HepG2 (cell line): ENCODE measurements at regions not wholly inside any gene's neighbourhood (a gene's known extent, or its start where the extent isn't known, plus 50 kb on each side); places are given as distances from the start of the nearest gene placed in this dataset.

Source experiments
- ATAC-seq: fragments of 200-7000 bp; cut with Tn5 transposase; 3 replicates; pipeline ENCODE4 v1.9.1; 2020; ENCODE audit warnings: mild to moderate bottlenecking, moderate library complexity
- BruUV-seq: library from RNA; stranded (reverse); fragments of 400-500 nt; replicated peaks from 2 replicates; lab custom pipeline; 2021; lab: Mats Ljungman, UMichigan
- CTCF ChIA-PET: fragments of 300-600 bp; formaldehyde crosslinking; extraction: SDS; loops from one replicate; lab custom pipeline; 2021; ENCODE audit warnings: low total read pairs, inconsistent platforms, low intra/inter-chr PET ratio; lab: Yijun Ruan, JAX
- POLR2A ChIA-PET: fragments of 350-600 bp; sonication (Branson Sonifier 250); formaldehyde crosslinking; loops from one replicate; lab custom pipeline; 2020; ENCODE audit warnings: antibody characterized with exemption, inconsistent platforms; lab: Yijun Ruan, JAX
- DNase-seq: peaks from one replicate; pipeline ENCODE4 v3.0.0-alpha.2; 2015; ENCODE audit warnings: low spot score
- FAIRE-seq: peaks from 3 replicates; lab custom pipeline; 2011; peaks lifted over from hg19 to GRCh38; lab: Jason Lieb, UNC
- H2AFZ ChIP-seq: one replicate; pipeline ENCODE4 v1.6.1; 2011; ENCODE audit warnings: low read length, inconsistent platforms
- H3K27ac ChIP-seq: fragments of 300-600 bp; 3 replicates; pipeline ENCODE4 v1.8.0; 2011; ENCODE audit warnings: mixed run types, mild to moderate bottlenecking, mixed read lengths, low read length, inconsistent platforms; ENCODE audit not compliant: insufficient read depth; ENCODE audit errors: extremely low read length
- H3K27me3 ChIP-seq, 2 experiments: fragments of 200-600 bp in 1 of 2; 2 replicates in 1 of 2; 3 replicates in 1 of 2; pipeline versions ENCODE4 v1.6.0 to v1.8.0; 2011; ENCODE audit warnings: low read length in 2 of 2, mild to moderate bottlenecking in 2 of 2, moderate library complexity in 2 of 2, inconsistent platforms in 1 of 2; ENCODE audit not compliant: insufficient read depth in 2 of 2, control insufficient read depth in 1 of 2
- H3K36me3 ChIP-seq, 2 experiments: fragments of 200-600 bp in 1 of 2; replicated peaks in 1 of 2; 2 replicates in 1 of 2; 3 replicates in 1 of 2; pipeline versions ENCODE4 v1.5.1 to v1.8.0; 2011; ENCODE audit warnings: low read length in 2 of 2, inconsistent platforms in 1 of 2; ENCODE audit not compliant: insufficient read depth in 2 of 2, control insufficient read depth in 1 of 2
- H3K4me1 ChIP-seq: 2 replicates; pipeline ENCODE4 v1.5.1; 2012; ENCODE audit warnings: low read length, inconsistent platforms; ENCODE audit not compliant: insufficient read depth
- H3K4me2 ChIP-seq: 2 replicates; pipeline ENCODE4 v1.6.0; 2011; ENCODE audit warnings: low read depth, low read length, inconsistent platforms
- H3K4me3 ChIP-seq, 3 experiments: fragments of 200-600 bp in 1 of 3; sonication (generic), shearing (Covaris generic) in 1 of 3; replicated peaks in 1 of 3; 2 replicates each; pipeline ENCODE4 v1.5.1; 2011 to 2016; ENCODE audit warnings: low read length in 3 of 3, inconsistent platforms in 2 of 3, low read depth in 2 of 3, mild to moderate bottlenecking in 2 of 3, control low read depth in 1 of 3, mixed read lengths in 1 of 3; ENCODE audit not compliant: insufficient read depth in 1 of 3
- H3K79me2 ChIP-seq: one replicate; pipeline ENCODE4 v1.6.1; 2011; ENCODE audit warnings: low read length, inconsistent platforms; ENCODE audit not compliant: insufficient read depth
- H3K9ac ChIP-seq: 2 replicates; pipeline ENCODE4 v1.6.0; 2011; ENCODE audit warnings: mild to moderate bottlenecking, low read depth, low read length, inconsistent platforms; ENCODE audit not compliant: insufficient read depth
- H3K9me3 ChIP-seq: 2 replicates; pipeline ENCODE4 v1.5.1; 2012; ENCODE audit warnings: mild to moderate bottlenecking, low read length
- H4K20me1 ChIP-seq: 2 replicates; pipeline ENCODE4 v1.6.0; 2011; ENCODE audit warnings: inconsistent platforms, mild to moderate bottlenecking, low read length, moderate library complexity; ENCODE audit not compliant: insufficient read depth
- GPN1 ChIP-seq: sonication (generic); formaldehyde crosslinking; IDR thresholded peaks from 2 replicates; pipeline ENCODE4 v1.5.1; 2020; ENCODE audit warnings: missing genetic modification reagents, borderline replicate concordance
- HDAC1 ChIP-seq: sonication (generic); formaldehyde crosslinking; IDR thresholded peaks from 2 replicates; pipeline ENCODE4 v1.5.1; 2020; ENCODE audit warnings: mild to moderate bottlenecking, missing genetic modification reagents
- HHEX ChIP-seq: IDR thresholded peaks from 2 replicates; pipeline ENCODE4 v1.6.1; 2016; ENCODE audit warnings: control low read depth
- ZFP36L2 ChIP-seq: sonication (generic); formaldehyde crosslinking; IDR thresholded peaks from 2 replicates; pipeline ENCODE4 v1.4.0; 2020; ENCODE audit warnings: missing genetic modification reagents
- ZNF292 ChIP-seq: sonication (generic); formaldehyde crosslinking; IDR thresholded peaks from 2 replicates; pipeline ENCODE4 v1.8.1; 2022; ENCODE audit warnings: mild to moderate bottlenecking, low read depth, missing genetic modification reagents, borderline replicate concordance
- ZNF549 ChIP-seq: sonication (generic); formaldehyde crosslinking; IDR thresholded peaks from 2 replicates; pipeline ENCODE4 v1.5.0; 2020; ENCODE audit warnings: missing genetic modification reagents
- WGBS: methylation state at CpG from one replicate; pipeline ENCODE4 v1.1.6; 2017; ENCODE audit warnings: low lambda C conversion rate; 5-methylcytosine and 5-hydroxymethylcytosine counted together
- in situ Hi-C: cut with HindIII; loops from 2 replicates; pipeline ENCODE4 v1.10.0; 2017; ENCODE audit warnings: low pct_unique_long_range_greater_than_20kb; ENCODE audit not compliant: extremely low pct_ligation_motif_present
- intact Hi-C: fragments of 100-400 bp; cut with micrococcal nuclease; formaldehyde crosslinking; loops from one replicate; pipeline ENCODE4 v1.10.0; 2022; ENCODE audit not compliant: unreplicated experiment
- TF ChIP-seq, protein P1 (sequence below): sonication (generic); formaldehyde crosslinking; IDR thresholded peaks from 2 replicates; pipeline ENCODE4 v1.5.0; 2020; ENCODE audit warnings: mild to moderate bottlenecking, missing genetic modification reagents, moderate library complexity

DNA sequence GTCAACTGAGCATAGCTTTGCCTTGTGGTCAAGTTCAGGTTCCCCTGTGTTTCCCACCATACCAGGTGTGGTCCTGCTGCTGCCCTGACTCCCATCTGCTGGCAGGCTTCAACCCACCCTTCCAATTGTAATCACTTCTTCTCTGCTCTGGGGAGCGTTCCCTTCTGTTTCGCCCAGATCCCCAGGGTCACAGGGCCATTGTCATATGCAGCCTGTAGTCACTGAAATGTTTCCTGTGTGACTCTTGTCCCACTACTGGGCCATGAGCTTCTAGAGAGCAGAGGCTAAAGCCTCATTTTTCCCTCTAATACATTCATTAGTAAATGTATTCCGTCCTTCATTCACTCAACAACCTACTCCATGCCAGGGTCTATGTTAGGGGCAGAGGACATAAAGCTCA is 75.0 kb upstream of the LAPTM4A start (continued):
- TF ChIP-seq ZNF292 (no peak), HDAC1 (CRISPR knock-in tag) (no peak), ZFP36L2 (CRISPR knock-in tag) (no peak)
- TF ChIP-seq, all 625 proteins: peak for 0

DNA sequence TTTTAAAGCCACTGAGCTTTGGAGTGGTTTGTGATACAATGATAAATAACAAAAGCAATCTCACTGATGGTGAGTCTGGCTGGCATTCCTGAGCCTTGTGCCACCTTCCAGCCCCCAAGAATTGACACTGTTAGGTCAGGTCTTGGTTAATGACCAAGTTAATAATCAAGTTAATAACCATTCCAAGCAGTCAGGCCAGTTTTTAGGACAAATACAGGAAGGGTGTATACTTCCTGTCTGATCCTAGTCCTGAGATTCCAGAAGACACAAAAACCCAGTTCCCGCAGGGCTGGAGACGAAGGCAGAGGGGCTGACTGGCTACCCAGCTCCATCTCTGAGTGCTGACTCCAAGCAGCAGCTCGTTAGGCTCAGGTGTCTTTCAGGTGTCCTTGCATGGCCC is 74.6 kb upstream of the LAPTM4A start:
- no TSS peak for BruUV-seq
- ChIA-PET CTCF (no interaction called here), POLR2A (no interaction called here)
- H3K4me1 ChIP-seq: peaks cover 38% of the 10 kb centered on the region
- no peaks in the 10 kb centered on the region for H4K20me1 ChIP-seq
- in situ Hi-C loops: no loop called here
- no peak overlapping the region for H3K27ac ChIP-seq
- no peak for ATAC-seq
- no peak for DNase-seq
- WGBS: 71% methylated on average over 2 of the region's 3 CpGs
- TF ChIP-seq GPN1 (CRISPR knock-in tag) (no peak), HHEX (CRISPR knock-in tag) (no peak)
- no peak overlapping the region for H2AFZ ChIP-seq
- no peaks in the 10 kb centered on the region for H3K36me3 ChIP-seq
- H3K27me3 ChIP-seq: peaks cover 1 to 33% of the 10 kb centered on the region in 2 experiments; a peak in 3 of 5 replicates
- H3K9ac ChIP-seq: no peak overlapping the region
- H3K79me2 ChIP-seq: no peaks in the 10 kb centered on the region
- no peaks in the 10 kb centered on the region for H3K9me3 ChIP-seq
- no peak overlapping the region for H3K4me2 ChIP-seq
- intact Hi-C loops: no loop called here
- FAIRE-seq: no peak
- no peak overlapping the region for H3K4me3 ChIP-seq

DNA sequence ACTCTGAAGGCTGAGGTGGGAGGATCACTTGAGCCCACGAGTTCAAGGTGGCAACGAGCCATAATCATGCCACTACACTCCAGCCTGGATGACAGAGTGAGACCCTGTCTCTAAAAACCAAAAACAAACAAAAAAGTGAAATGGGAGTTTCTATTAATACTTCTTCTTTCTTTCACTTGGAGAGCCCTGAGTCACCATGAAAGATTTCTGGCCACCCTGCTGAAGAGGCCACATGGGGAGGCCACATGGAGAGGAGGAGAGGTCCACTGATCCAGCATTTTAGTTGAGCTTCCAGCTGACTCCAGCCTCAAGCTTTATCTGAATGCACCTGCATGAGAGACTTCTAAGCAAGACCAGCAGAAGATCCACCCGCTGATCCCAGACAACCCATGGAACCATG is 74.2 kb upstream of the LAPTM4A start:
- intact Hi-C loops: no loop called here

More for the DNA sequence above, 74.2 kb upstream of the LAPTM4A start:
- Histone ChIP-seq H3K4me1 (peaks cover 34% of the 10 kb centered on the region), H3K27me3 (peaks cover 1 to 29% of the 10 kb centered on the region in 2 experiments; a peak in 2 of 5 replicates), H3K4me3 (no peak overlapping the region), H3K4me2 (no peak overlapping the region), H3K36me3 (no peaks in the 10 kb centered on the region), H3K79me2 (no peaks in the 10 kb centered on the region), H2AFZ (no peak overlapping the region), H4K20me1 (no peaks in the 10 kb centered on the region), H3K27ac (no peak overlapping the region), H3K9ac (no peak overlapping the region), H3K9me3 (no peaks in the 10 kb centered on the region)
- CTCF ChIA-PET: no interaction called here
- 22% methylated on average over 3 of the region's 3 CpGs for WGBS
- POLR2A ChIA-PET: no interaction called here
- ATAC-seq: no peak
- BruUV-seq: no TSS peak
- in situ Hi-C loops: no loop called here
- no peak for FAIRE-seq
- no peak for DNase-seq
- TF ChIP-seq, protein P1, sequence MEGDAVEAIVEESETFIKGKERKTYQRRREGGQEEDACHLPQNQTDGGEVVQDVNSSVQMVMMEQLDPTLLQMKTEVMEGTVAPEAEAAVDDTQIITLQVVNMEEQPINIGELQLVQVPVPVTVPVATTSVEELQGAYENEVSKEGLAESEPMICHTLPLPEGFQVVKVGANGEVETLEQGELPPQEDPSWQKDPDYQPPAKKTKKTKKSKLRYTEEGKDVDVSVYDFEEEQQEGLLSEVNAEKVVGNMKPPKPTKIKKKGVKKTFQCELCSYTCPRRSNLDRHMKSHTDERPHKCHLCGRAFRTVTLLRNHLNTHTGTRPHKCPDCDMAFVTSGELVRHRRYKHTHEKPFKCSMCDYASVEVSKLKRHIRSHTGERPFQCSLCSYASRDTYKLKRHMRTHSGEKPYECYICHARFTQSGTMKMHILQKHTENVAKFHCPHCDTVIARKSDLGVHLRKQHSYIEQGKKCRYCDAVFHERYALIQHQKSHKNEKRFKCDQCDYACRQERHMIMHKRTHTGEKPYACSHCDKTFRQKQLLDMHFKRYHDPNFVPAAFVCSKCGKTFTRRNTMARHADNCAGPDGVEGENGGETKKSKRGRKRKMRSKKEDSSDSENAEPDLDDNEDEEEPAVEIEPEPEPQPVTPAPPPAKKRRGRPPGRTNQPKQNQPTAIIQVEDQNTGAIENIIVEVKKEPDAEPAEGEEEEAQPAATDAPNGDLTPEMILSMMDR (CRISPR knock-in tag): no peak
- no peak for TF ChIP-seq ZNF549 (CRISPR knock-in tag)
